Hindlimb muscle (tissue), 1 donor: ENCODE measurements at regions not wholly inside any gene's neighbourhood (a gene's known extent, or its start where the extent isn't known, plus 50 kb on each side); places are given as distances from the start of the nearest gene placed in this dataset.
"Not testable (repeated sequence)": the region's sequence is repeated elsewhere in the genome, so short reads cannot be mapped to it uniquely, and the experiment has no call there.

Source experiments
- DNase-seq: peaks from one replicate; pipeline ENCODE4 v3.0.0-alpha.2; 2013

DNA sequence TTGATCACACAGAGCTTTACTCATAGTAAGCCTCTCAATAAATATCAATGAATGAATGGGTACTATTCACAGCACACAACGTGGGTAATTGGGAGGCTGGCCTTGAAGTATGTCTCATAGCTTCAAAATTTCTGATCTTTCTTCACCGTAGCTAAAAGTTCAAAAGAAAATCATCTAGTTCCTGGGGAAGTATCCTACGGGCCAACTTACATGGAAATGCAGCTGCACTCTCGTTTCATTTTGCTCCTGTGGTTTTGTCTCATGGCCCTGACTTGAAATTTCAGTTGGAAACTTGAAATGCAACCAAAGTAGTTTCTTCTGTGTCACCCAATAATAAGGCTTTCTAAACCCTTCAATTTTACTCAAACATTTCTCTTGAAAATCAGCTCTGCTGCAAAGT is 76.1 kb upstream of the CNIH3 start:
- no peak for DNase-seq

DNA sequence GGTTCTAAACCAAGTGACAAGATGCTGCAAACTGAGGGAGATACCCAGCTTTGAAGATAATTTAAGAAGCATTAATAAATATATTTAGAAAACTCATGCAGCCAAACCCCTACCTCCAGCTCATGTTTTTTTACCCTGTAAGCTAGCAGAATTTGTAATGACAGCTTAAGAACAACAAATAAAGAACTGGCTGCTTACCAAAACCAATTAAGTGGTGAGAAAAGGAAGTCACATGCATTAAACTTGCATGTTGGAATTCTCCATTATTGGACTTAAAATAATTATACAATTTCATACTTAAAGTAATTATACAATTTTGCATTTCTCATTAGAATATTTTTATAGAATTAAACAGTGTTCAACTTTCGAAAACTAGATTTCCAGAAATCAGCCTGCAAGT is 75.6 kb upstream of the CNIH3 start:
- no peak for DNase-seq

DNA sequence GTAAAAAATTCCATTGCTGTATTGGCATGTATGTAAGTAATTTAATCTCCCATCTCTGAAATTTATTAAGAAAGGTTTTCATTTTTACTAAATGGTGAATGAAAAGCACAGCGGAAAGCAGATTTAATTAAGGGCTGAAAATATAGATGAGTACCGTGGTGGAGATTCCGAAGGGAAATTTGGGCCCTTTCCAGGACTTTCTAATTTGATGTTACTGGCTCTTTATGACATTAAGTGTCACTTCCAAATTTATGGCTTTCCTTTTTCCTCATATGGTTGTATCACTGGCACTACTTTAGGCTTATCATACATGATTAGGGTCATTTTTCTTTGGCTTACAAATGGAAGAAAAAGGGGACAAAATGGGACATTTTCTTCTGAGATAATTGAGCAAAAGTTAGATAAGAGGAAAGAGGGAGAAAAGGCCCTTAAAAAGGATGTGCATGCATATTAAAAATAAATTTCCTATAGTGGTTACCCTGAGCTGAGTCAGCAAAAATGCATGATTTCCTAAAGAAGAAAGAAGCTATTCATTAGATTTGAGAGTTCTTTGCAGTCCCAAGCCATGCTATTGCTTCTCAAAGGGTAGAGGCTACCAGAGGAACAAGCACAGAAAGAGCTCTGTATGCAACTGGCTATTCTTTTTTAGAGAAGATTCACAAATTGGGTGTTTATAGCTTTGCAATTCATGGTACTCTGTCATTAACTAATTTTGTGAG is 74.9 kb upstream of the CNIH3 start:
- DNase-seq, result no peak

DNA sequence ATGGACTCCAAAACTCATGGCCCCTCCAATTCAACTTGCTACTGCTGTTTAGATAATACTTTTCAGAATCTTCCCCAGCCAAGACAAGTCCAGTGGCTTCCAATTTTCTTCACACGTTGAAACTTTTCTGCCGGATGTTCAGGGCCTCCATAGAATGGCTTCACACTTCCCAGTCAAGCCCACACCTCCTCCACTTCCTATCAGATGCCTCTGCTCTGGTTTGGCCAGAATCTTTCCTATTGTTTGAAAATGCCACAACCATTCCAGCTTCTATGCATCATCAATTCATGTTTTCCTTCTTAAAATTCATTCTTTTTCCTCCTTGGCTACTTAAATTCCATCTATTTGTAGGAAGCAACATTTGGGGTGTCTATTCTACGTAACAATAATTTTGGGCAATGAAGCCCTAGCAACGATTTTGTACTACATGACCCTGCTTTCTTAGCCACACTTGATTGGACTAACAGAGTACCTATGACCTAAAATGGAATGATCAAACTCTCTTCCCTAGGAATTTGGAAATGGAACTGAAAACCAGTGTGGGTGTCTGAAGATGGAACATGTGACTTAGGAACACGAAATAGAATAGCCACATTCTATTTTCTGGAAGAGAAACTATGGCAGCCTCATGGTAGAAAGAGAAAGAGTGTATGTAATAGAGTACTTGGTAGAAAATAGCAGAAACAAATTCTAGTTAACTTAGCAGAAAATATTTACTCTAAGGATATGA is 74.1 kb upstream of the CNIH3 start:
- no peak for DNase-seq

DNA sequence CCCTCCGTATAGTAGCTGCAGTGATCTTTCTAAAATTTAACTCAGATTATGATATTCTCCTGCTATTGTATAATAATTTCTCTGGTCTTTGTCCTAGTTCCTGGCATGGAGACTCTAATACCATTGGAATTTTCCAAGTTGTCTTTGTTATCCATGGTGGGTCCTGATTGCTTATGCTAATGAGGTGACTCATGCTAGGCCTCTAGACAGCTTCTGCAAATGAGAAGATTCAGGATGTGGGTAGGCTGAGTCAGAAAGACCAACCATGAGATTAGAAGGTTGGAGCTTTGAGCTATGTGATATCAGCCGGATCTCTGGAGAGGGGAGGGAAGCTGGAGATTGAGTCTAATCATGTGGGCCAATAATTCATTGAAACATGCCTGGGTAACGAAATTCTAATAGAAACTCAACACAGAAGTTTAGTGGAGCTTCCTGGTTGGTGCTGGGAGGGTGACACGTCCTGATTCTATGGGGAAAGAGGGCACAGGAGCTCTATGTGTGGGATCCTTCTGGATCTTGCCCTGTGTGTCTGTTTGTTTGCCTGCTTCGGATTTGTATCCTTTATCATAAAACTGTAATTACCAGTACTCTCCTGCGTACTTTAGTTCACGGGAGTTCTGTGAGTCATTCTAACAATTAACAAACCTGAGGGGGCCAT is 73.2 kb upstream of the CNIH3 start:
- no peak for DNase-seq

DNA sequence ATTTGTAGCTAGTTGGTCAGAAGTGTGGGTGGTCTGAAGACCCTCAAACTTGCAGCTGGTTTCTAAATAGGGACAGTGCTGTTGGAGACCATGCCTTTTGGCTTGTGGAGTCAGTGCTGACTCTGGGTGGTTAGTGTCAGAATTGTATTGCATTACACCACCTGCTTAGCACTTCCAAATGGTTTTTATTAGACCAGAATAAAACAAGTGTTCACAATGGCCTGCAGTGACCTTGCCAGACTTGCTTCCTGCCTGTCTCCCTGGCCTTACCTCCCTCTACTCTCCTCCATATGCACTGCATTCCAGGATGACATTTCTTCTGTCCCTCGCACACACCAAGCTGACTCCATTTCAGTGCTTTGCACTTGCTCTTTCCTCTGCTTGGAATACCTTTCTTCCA is 72.7 kb upstream of the CNIH3 start:
- no peak for DNase-seq

DNA sequence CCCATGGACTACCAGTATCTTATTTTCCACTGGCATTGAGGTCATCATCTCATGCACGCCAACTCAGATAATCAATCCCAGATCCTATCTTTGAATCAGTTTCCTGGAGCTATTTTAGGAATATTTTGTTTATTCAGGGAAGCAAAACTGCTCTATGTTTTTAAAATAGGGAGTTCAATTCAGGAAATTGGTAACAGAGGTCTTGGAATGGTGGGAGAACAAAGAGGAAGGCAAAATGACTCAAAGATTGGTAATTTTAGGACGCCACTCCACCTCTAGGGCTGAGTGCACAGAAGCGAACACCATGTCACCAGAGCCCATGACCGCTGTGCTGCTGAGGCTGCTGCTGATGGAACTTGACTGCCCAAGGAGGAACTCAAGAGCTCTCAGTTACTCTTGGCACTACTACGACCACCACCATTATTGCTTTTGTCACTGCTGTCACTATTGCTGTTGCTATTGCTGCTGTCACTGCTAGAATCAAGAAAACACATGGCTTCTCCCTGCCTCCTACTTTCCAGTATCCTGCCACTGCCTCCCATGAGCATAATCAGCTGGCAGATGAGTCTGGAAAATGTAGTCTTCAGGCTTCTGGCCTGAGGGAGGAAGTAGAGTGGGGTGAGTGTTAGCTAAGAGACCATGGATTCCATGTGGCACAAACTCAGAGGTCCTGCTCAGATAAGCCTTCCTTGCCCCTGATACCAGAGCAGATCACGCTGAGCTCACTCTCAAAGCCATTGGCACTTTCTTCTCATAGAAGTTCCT is 71.6 kb upstream of the CNIH3 start:
- DNase-seq, result peak; percentile 11

DNA sequence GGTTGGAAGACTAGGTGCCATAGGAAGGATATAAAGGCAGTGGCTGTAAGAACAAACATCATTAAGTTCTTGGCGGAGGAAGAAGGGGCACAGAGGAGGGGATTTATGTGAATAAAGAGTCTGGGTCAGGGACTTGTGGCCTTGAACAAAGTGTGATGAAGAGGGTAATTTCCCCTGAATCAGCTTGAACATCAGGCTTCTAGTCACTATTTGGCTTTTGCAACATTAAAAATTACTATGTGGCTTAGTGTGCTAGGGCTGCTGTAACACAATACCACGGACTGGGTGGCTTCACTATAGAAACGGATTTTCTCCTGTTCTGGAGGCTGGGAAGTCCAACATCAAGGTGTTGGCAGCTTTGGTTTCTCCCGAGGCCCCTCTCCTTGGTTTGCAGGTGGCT is 70.5 kb upstream of the CNIH3 start:
- no peak for DNase-seq

DNA sequence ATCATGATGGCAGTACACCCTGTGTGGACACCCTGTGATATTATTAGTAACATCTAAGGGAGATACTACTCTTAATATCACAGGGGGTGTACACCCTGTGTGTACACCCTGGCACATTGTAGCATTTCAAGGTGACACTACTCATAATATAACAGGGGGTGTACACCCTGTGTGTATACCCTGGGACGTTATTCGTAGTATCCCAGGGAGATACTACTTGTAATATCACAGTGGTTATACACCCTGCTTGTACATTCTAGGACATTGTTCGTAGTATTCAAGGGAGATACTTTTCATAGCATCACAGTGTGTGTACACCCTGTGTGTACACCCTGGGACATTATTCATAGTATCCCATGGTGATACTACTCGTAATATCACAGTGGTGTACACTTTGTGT is 67.4 kb upstream of the CNIH3 start:
- DNase-seq, result no peak

DNA sequence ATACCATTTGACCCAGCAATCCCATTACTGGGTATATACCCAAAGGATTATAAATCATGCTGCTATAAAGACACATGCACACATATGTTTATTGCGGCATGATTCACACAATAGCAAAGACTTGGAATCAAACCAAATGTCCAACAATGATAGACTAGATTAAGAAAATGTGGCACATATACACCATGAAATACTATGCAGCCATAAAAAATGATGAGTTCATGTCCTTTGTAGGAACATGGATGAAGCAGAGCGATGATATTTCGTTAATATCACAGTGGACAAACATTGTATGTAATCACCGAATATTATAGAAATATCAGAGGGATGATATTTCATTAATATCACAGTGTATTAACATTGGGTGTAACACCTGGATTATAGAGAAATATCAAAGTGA is 64.9 kb upstream of the CNIH3 start:
- DNase-seq, result not testable (repeated sequence)

DNA sequence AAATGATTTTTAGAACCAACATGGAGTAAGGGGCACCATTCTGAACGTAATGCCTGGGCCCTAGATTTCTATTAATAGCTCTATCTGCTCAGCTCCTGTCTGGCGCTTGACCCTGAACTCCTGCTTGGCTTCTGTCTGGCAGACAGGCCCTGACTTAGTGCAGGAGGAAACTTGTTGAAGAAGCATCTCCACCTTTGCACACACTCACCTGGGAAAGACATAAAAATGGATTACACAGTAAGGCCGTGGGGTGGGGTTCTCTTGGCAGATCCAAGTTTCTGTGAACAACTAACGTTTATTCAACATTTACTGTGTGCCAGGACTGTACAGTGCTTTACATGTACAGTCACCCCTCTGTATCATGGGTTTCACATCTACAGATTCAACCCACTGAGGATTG is 62.1 kb upstream of the CNIH3 start:
- DNase-seq, result no peak

DNA sequence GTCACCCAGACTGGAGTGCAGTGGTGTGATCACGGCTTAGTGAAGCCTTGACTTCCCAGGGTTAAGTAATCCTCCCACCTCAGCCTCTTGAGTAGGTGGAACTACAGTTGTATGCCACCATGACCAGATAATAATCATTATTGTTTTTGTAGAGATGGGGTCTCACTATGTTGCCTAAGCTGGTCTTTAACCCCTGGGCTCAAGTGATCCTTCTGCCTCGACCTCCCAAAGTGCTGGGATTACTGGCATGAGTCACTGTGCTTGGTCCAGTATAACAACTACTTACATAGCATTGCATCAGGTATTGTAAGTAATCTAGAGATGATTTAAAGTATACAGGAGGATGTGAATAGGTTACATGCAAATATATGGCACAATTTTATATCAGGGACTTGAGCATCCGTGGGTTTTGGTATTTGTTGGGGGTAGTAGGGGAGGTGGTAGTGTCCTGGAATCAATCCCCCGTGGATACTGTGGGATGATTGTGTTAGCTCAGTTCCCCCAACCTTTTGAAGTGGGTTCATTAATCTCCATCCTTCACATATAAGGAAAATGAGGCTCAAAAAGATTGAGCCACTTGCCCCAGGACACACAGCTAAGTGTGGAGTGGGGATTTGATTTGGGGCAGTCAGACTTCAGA is 61.4 kb upstream of the CNIH3 start:
- no peak for DNase-seq

DNA sequence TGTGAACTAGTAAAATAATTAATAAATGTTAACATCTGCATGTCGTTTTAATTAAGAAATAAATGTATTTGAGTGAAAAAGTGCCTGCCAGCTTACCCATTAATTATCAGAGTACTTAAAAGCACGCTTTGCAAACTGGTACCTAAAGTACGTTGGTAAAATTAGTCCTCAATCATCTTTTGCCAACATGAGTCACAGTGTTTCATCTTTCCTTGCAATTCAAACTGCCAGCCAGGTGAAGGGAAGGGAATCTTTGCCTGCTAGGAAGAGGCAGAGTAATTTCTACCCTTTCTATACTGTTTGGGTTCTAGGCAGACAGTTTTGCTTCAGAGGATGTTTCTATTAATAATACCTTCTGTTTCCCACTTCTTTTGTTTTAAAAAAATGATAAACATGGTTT is 57.2 kb upstream of the CNIH3 start:
- no peak for DNase-seq

DNA sequence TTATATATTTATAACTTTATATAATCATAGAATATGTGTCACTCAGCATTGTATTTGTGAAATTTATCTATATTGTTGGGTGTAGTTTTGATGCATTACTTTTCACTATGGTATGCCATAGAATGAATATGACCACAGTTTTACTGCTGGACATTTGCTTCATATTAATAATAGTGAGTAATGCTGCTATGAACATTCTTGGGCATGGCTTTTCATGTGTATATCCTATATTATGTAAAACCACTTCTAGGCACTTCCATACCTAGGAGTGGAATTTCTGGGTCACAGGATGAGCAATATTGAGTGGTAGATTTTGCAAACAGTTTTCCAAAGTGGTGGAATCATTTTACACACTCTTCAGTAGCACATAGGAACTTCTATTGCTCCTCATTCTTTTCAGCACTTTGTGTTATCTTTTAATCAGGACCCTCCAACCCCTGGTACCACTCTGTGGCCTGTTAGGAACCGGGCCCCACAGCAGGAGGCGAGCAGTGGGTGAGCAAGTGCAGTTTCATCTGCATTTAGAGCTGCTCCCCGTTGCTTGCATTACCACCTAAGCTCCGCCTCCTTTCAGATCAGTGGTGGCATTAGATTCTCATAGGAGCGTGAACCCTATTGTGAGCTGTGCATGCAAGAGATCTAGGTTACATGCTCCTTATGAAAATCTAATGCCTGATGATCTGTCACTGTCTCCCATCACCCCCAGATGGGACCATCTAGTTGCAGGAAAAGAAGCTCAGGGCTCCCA is 56.0 kb upstream of the CNIH3 start:
- DNase-seq, result no peak

DNA sequence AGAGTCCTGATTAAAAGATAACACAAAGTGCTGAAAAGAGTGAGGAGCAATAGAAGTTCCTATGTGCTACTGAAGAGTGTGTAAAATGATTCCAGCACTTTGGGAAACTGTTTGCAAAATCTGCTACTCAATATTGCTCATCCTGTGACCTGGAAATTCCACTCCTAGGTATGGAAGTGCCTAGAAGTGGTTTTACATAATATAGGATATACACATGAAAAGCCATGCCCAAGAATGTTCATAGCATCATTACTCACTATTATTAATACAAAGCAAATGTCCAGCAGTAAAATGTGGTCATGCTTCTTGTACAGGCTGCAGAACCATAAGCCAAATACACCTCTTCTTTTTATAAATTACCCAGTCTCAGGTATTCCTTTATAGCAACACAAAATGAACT is 53.2 kb upstream of the CNIH3 start:
- DNase-seq, result not testable (repeated sequence)

DNA sequence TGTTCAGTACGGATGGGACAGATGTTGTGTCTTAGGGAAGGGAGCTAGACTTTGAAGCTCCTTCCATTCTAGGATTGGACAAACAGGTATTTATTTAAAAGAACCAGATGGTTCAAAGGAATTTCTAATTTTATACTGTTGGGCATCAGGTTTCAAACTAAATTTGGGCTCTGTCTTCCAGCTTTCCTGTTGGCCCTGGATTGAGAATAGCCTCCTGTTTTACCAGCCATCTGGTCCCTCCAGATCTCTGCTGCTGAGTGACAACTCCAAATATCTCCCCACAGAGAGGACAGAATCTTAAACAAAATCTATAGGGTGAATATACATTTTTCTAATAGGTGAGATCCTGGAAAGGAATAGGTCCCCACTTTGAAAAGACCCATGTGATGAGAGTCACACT is 52.5 kb upstream of the CNIH3 start:
- DNase-seq, result no peak

DNA sequence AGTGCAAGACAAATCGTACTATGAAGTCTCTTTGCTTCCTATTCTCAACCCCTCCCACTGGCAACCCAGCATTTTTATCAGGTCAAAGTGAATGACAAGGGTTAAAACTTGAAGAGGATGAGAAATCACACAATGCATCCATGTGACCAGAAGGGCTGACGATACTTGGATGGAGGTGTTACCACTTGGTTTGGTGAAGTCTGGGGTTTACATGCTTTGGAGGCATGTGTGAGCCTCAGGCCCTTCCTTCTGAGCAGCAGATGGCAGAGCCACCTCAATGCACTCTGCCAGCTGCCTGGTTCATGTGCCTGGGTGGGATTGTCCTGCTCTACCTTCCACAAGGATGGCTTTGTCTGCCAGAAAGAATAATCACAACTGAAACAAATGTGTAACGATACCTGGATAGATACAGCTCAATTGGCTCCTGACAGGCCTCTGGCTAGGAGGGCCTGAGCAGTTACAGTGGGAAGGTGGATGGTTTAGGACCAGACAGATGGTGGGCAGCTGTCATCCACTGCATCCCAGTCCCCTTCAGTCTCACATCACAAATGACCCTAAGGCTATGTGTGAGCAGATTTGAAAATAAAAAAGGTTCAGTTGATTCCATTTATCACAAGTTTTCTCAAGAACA is 51.5 kb upstream of the CNIH3 start:
- DNase-seq, result no peak

DNA sequence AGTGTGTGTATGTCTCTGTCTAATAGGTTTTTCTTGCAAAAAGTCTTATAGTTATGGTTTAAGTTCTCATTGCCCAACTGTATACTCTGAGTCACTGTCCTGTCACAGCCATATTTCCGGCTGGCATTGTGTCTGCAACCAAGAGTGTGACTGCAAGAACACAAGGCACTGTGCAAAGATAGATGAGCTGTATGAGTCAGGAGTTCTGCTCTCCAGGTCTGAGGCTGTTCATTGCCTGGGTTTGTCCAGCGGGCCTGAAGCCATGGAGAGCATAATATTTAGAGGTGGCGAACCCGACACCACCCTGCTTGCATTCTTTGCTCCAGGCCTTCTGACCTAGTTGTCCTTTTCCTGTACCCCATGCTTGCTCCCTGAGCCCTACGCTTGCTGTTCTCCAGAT is 50.9 kb upstream of the CNIH3 start:
- DNase-seq, result no peak

DNA sequence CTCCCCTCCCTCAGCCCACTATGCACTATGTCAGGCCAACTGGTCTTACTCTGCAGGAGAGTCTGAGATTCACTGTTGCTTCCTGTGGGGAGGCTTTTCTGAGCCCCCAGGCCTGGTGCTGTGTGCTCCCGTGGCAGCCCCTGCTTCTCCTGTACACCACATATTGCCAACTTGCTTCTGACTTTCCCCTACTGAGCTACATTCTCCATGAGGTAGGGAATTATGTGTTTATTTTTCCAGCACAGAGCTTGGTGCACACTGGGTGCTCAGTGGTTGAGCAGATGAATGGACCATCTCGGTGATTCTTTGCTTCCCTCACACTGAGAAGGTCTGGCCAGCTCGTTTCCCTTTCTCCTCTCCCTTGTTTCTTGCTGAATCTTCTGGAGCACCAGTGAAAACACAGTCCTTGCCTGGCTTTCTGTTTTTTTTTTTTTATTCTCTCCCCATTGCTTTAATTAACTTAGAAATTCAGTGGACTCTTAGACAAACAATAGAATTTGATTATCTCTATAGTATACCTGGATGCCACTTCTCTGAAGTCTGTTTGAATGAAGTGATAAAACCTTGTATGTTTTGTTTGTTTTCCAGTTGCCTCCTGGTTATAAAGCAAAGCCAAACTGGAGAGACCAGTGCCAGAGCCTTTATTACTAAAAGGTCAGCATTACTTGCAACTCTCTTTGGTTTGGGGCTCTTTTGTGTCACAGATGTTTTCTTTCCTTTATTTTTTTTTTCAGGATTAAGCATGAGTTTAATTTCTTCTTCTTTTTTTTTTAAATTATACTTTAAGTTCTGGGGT is 50.3 kb upstream of the CNIH3 start:
- no peak for DNase-seq
